ENCODE measurements at regions not wholly inside any gene's neighbourhood (a gene's known extent, or its start where the extent isn't known, plus 50 kb on each side); places are given as distances from the start of the nearest gene placed in this dataset.
"Not testable (repeated sequence)": the region's sequence is repeated elsewhere in the genome, so short reads cannot be mapped to it uniquely, and the experiment has no call there.

DNA sequence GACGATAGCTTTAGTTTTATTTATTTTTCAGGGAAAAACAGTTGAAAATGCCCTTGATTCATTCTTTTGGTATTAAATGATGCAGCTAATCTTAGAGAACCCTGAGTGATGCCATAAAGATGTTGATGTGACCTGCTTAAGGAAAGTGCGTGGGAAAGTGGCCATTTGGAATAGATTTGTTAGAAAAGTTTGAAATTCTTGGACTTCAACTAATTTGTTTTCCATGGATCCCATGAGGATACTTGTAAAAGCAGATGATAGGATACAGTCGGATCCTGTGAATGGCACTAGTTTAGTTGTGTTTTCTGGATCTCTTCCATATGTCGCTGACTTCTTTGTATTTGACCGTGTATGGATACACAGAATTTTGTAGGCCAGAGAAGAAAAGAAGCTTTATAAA is 69.0 kb downstream of the SEPTIN7 start:
- intact Hi-C loops (cut with DNase I) = no loop called here
- Histone ChIP-seq H3K27ac (no peak overlapping the region), H3K27me3 (no peaks in the 10 kb centered on the region), H3K4me1 (peaks cover 0 to 6% of the 10 kb centered on the region in 2 donors), H3K36me3 (peaks cover 0 to 17% of the 10 kb centered on the region in 2 donors), H3K4me3 (no peak overlapping the region), H3K9me3 (no peaks in the 10 kb centered on the region)
- ATAC-seq (no peak), DNase-seq (no peak)
- TF ChIP-seq, protein P1, sequence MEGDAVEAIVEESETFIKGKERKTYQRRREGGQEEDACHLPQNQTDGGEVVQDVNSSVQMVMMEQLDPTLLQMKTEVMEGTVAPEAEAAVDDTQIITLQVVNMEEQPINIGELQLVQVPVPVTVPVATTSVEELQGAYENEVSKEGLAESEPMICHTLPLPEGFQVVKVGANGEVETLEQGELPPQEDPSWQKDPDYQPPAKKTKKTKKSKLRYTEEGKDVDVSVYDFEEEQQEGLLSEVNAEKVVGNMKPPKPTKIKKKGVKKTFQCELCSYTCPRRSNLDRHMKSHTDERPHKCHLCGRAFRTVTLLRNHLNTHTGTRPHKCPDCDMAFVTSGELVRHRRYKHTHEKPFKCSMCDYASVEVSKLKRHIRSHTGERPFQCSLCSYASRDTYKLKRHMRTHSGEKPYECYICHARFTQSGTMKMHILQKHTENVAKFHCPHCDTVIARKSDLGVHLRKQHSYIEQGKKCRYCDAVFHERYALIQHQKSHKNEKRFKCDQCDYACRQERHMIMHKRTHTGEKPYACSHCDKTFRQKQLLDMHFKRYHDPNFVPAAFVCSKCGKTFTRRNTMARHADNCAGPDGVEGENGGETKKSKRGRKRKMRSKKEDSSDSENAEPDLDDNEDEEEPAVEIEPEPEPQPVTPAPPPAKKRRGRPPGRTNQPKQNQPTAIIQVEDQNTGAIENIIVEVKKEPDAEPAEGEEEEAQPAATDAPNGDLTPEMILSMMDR (IDR thresholded peaks at IDR 0.05) = no peak

DNA sequence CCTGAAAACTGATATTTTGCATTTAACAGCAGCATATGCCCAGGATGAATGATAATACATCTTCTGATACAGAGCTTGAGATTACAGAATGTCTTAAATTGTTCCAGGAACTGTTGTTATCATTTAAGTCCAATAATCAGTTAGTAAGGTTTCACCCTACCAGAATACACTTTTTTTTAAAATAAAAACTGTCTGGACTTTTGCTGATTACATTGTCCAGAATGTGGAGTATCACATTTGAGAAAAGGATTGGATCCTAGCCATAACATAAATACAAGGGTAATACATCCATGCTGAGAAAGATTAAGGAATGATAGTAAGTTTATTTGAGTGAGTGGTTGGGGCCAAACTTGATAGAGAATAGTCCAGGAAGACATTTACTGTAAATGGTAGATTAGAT is 71.0 kb downstream of the SEPTIN7 start:
- peaks cover 0 to 6% of the 10 kb centered on the region in 2 donors for H3K4me1 ChIP-seq
- no peaks in the 10 kb centered on the region for H3K9me3 ChIP-seq
- no peak overlapping the region for H3K27ac ChIP-seq
- ATAC-seq = no peak
- no peak overlapping the region for H3K4me3 ChIP-seq
- no peaks in the 10 kb centered on the region for H3K27me3 ChIP-seq
- TF ChIP-seq, protein P1 (IDR thresholded peaks at IDR 0.05) = no peak
- DNase-seq = no peak
- intact Hi-C loops (cut with DNase I) = no loop called here
- peaks cover 0 to 12% of the 10 kb centered on the region in 2 donors for H3K36me3 ChIP-seq

DNA sequence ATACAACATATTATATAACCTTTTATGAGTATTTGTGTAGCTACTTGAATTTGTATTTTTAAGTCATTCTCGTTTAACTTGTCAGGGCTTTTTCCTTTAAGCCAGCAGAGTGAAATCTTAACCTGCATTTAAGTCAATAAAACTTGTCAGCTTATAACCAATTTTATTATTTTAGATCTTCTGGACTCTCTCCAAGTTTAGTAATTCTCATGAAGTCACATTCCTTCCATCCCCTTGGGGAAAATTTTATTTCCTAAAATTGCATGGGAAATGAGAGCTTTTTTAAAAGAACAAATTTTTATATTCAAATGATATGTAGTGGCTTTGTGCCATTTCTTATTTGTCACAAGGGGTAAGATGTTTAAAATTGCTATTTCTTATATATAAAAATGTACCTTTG is 74.0 kb downstream of the SEPTIN7 start:
- H3K9me3 ChIP-seq = no peaks in the 10 kb centered on the region
- H3K4me1 ChIP-seq = peaks cover 0 to 6% of the 10 kb centered on the region in 2 donors
- TF ChIP-seq, protein P1 (IDR thresholded peaks at IDR 0.05) = no peak
- DNase-seq = no peak
- no peak for ATAC-seq
- peaks cover 0 to 3% of the 10 kb centered on the region in 2 donors for H3K36me3 ChIP-seq
- no peak overlapping the region for H3K4me3 ChIP-seq
- no peaks in the 10 kb centered on the region for H3K27me3 ChIP-seq
- H3K27ac ChIP-seq = no peak overlapping the region
- intact Hi-C loops (cut with DNase I) = no loop called here

DNA sequence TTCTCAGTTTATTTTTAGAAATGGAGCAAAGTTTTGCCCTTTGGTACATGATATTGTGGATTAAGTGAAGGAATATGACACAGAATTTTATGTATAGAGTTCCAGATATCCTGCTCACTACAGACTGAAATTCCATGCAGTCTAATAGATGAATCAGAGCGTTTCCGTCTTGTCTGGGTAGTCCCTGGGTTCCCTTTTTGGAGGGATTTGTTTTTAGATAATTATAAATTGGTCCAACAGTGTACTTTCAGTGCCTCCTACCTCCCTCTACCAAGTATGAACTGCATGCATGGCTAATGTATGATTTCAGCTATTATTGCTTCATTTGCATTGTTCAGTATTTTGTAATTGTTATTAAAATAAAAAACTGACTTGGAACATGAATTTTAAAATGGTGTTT is 74.4 kb downstream of the SEPTIN7 start:
- no peak for ATAC-seq
- Histone ChIP-seq H3K4me3 (no peak overlapping the region), H3K27ac (no peak overlapping the region), H3K9me3 (no peaks in the 10 kb centered on the region), H3K36me3 (peaks cover 0 to 4% of the 10 kb centered on the region in 2 donors), H3K27me3 (no peaks in the 10 kb centered on the region), H3K4me1 (peaks cover 0 to 6% of the 10 kb centered on the region in 2 donors)
- no peak for DNase-seq
- intact Hi-C loops (cut with DNase I) = no loop called here
- TF ChIP-seq, protein P1 (IDR thresholded peaks at IDR 0.05) = no peak

DNA sequence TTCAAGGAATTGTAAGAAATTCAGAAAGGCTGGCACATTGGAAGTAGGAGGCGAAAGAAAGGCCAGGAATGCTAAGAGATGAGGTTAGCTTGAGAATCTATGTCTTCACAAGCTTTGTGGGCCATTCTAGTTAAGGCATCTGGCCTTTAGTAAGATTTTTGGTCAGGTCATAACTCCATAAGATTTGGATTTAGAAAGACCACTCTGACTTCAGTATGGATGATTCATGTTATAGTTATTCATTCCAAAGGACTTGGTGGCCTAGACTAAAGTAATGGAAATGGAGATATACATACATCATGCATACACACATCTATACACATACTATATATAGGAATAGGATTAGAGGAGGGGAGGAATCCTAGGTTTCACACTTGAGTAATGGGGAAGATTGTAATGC is 77.5 kb downstream of the SEPTIN7 start:
- DNase-seq (no peak), ATAC-seq (no peak)
- Histone ChIP-seq H3K9me3 (no peaks in the 10 kb centered on the region), H3K4me1 (no peaks in the 10 kb centered on the region), H3K27me3 (no peaks in the 10 kb centered on the region), H3K36me3 (peaks cover 0 to 16% of the 10 kb centered on the region in 2 donors), H3K27ac (no peak overlapping the region), H3K4me3 (no peak overlapping the region)
- intact Hi-C loops (cut with DNase I) = no loop called here
- TF ChIP-seq, protein P1 (IDR thresholded peaks at IDR 0.05) = no peak

DNA sequence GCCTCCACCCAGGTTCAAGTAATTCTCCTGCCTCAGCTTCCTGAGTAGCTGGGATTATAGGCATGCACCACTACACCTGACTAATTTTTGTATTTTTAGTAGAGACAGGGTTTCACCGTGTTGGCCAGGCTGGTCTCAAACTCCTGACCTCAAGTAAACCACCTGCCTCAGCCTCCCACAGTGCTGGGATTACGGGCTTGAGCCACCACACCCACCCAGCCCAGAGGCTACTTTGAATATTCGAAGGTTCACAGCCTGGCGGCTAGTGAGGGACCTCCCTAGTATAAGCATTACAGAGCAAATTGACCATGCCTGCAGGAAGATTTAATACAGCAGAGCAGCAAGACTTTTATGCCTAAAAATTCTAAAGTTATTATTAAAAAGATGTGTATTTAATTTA is 86.6 kb downstream of the SEPTIN7 start:
- H3K27me3 ChIP-seq; DNase-seq; ATAC-seq; intact Hi-C loops (cut with DNase I); H3K9me3 ChIP-seq; H3K4me3 ChIP-seq; H3K27ac ChIP-seq; H3K4me1 ChIP-seq: not testable (repeated sequence)
- peaks cover 0 to 77% of the 10 kb centered on the region in 2 donors for H3K36me3 ChIP-seq

All from left lung (tissue), 4 donors.